HepG2 (cell line): ENCODE measurements at regions not wholly inside any gene's neighbourhood (a gene's known extent, or its start where the extent isn't known, plus 50 kb on each side); places are given as distances from the start of the nearest gene placed in this dataset.

ENCODE experiments used
- ATRX ChIP-seq: sonication (generic); formaldehyde crosslinking; IDR thresholded peaks from 2 replicates; pipeline ENCODE4 v1.4.0; 2020; ENCODE audit warnings: missing genetic modification reagents, borderline replicate concordance
- CHCHD3 ChIP-seq: sonication (generic); formaldehyde crosslinking; IDR thresholded peaks from 2 replicates; pipeline ENCODE4 v1.8.0; 2022; ENCODE audit warnings: mild to moderate bottlenecking, missing genetic modification reagents, moderate library complexity
- CTCF ChIP-seq: sonication (generic); formaldehyde crosslinking; IDR thresholded peaks from 2 replicates; pipeline ENCODE4 v1.5.0; 2020; ENCODE audit warnings: mild to moderate bottlenecking, missing genetic modification reagents, moderate library complexity
- E2F1 ChIP-seq: sonication (generic); formaldehyde crosslinking; IDR thresholded peaks from 2 replicates; pipeline ENCODE4 v1.5.0; 2020; ENCODE audit warnings: missing genetic modification reagents
- ETV5 ChIP-seq: IDR thresholded peaks from 2 replicates; pipeline ENCODE4 v1.6.1; 2018; ENCODE audit warnings: missing biosample characterization, missing genetic modification reagents, inconsistent platforms, borderline replicate concordance
- FOXA1 ChIP-seq, 2 experiments: fragments of 450-650 bp in 1 of 2; sonication (generic) in 1 of 2; formaldehyde crosslinking in 1 of 2; IDR thresholded peaks; 2 replicates each; pipeline versions ENCODE4 v1.4.0 to v1.6.1; 2016 to 2020; ENCODE audit warnings: missing genetic modification reagents in 1 of 2
- GTF2F1 ChIP-seq: fragments of 150-350 bp; IDR thresholded peaks from 2 replicates; pipeline ENCODE4 v1.6.1; 2014; ENCODE audit warnings: low read length
- KAT2B ChIP-seq: fragments of 150-350 bp; IDR thresholded peaks from 2 replicates; pipeline ENCODE4 v1.6.1; 2014; ENCODE audit warnings: low read depth, low read length, borderline replicate concordance
- KDM5A ChIP-seq: fragments of 200-600 bp; sonication (generic); IDR thresholded peaks from 2 replicates; pipeline ENCODE4 v1.7.0; 2018; ENCODE audit warnings: antibody characterized with exemption, mild to moderate bottlenecking, low read length, borderline replicate concordance
- KLF11 ChIP-seq: IDR thresholded peaks from 2 replicates; pipeline ENCODE4 v1.6.1; 2016; ENCODE audit warnings: missing compliant biosample characterization
- MBNL3 ChIP-seq: fragments of 250-450 bp; sonication (Bioruptor Pico); conservative IDR thresholded peaks from 2 replicates; pipeline ENCODE4 v1.8.0; 2022; ENCODE audit warnings: mild to moderate bottlenecking, inconsistent platforms
- NCOA5 ChIP-seq: sonication (generic); formaldehyde crosslinking; IDR thresholded peaks from 2 replicates; pipeline ENCODE4 v1.4.0; 2020; ENCODE audit warnings: missing genetic modification reagents
- PPARG ChIP-seq: conservative IDR thresholded peaks from 2 replicates; pipeline ENCODE4 v1.6.1; 2016; ENCODE audit warnings: missing biosample characterization, missing genetic modification reagents
- REXO4 ChIP-seq: sonication (generic); formaldehyde crosslinking; IDR thresholded peaks from 2 replicates; pipeline ENCODE4 v1.8.0; 2022; ENCODE audit warnings: missing genetic modification reagents, mild to moderate bottlenecking, borderline replicate concordance
- RORA ChIP-seq: sonication (generic); formaldehyde crosslinking; IDR thresholded peaks from 2 replicates; pipeline ENCODE4 v1.5.0; 2020; ENCODE audit warnings: mild to moderate bottlenecking, missing genetic modification reagents, moderate library complexity
- SOX6 ChIP-seq, 2 experiments: fragments of 450-650 bp in 1 of 2; sonication (generic) in 1 of 2; formaldehyde crosslinking in 1 of 2; IDR thresholded peaks; 2 replicates each; pipeline versions ENCODE4 v1.4.0 to v1.6.1; 2017 to 2020; ENCODE audit warnings: antibody characterized with exemption in 1 of 2, mild to moderate bottlenecking in 1 of 2, missing genetic modification reagents in 1 of 2
- TFDP1 ChIP-seq: IDR thresholded peaks from 2 replicates; pipeline ENCODE4 v1.6.1; 2016; ENCODE audit warnings: missing compliant biosample characterization, missing genetic modification reagents, borderline replicate concordance
- ZFP37 ChIP-seq: sonication (generic); formaldehyde crosslinking; IDR thresholded peaks from 2 replicates; pipeline ENCODE4 v1.4.0; 2020; ENCODE audit warnings: missing genetic modification reagents, borderline replicate concordance
- ZFP62 ChIP-seq: sonication (generic); formaldehyde crosslinking; IDR thresholded peaks from 2 replicates; pipeline ENCODE4 v1.4.0; 2020; ENCODE audit warnings: missing genetic modification reagents
- ZKSCAN8 ChIP-seq: IDR thresholded peaks from 2 replicates; pipeline ENCODE4 v1.6.1; 2016; ENCODE audit warnings: borderline replicate concordance, missing genetic modification reagents, missing compliant biosample characterization
- ZNF235 ChIP-seq: sonication (generic); formaldehyde crosslinking; IDR thresholded peaks from 2 replicates; pipeline ENCODE4 v1.8.1; 2023; ENCODE audit warnings: mild to moderate bottlenecking, missing genetic modification reagents, borderline replicate concordance
- ZNF274 ChIP-seq: sonication (generic); formaldehyde crosslinking; IDR thresholded peaks from 2 replicates; pipeline ENCODE4 v1.5.1; 2020; ENCODE audit warnings: mild to moderate bottlenecking, missing genetic modification reagents
- ZNF549 ChIP-seq: sonication (generic); formaldehyde crosslinking; IDR thresholded peaks from 2 replicates; pipeline ENCODE4 v1.5.0; 2020; ENCODE audit warnings: missing genetic modification reagents
- ZNF557 ChIP-seq: sonication (generic); formaldehyde crosslinking; IDR thresholded peaks from 2 replicates; pipeline ENCODE4 v1.4.0; 2020; ENCODE audit warnings: missing genetic modification reagents
- ZNF577 ChIP-seq: sonication (generic); formaldehyde crosslinking; IDR thresholded peaks from 2 replicates; pipeline ENCODE4 v1.4.0; 2020; ENCODE audit warnings: mild to moderate bottlenecking, low read depth, missing genetic modification reagents, borderline replicate concordance
- ZNF816 ChIP-seq: sonication (generic); formaldehyde crosslinking; IDR thresholded peaks from 2 replicates; pipeline ENCODE4 v1.8.0; 2022; ENCODE audit warnings: missing genetic modification reagents, mild to moderate bottlenecking, borderline replicate concordance
- ZNF850 ChIP-seq: sonication (generic); formaldehyde crosslinking; conservative IDR thresholded peaks from 2 replicates; pipeline ENCODE4 v1.9.0; 2021; ENCODE audit warnings: mild to moderate bottlenecking, missing genetic modification reagents

- TF ChIP-seq PPARG (CRISPR knock-in tag) (peak; percentile 95), TFDP1 (CRISPR knock-in tag) (peak; percentile 60; the same call in 1 of the 2 replicates), GTF2F1 (no peak), KLF11 (CRISPR knock-in tag) (peak; percentile 25; the same call in 1 of the 2 replicates), CHCHD3 (no peak), ZNF816 (CRISPR knock-in tag) (peak; percentile 88; the same call in 1 of the 2 replicates), REXO4 (no peak), ZFP62 (CRISPR knock-in tag) (0 out of 2 replicates have a peak, but pooled peaks have one; percentile 61), RORA (CRISPR knock-in tag) (no peak), ETV5 (CRISPR knock-in tag) (peak; percentile 94), MBNL3 (no peak), CTCF (CRISPR knock-in tag) (peak; percentile 15), ZFP37 (CRISPR knock-in tag) (peak; percentile 29; the same call in 1 of the 2 replicates), ZNF557 (CRISPR knock-in tag) (peak; percentile 63; the same call in 1 of the 2 replicates), ZNF577 (CRISPR knock-in tag) (no peak), ZKSCAN8 (CRISPR knock-in tag) (peak; percentile 55; the same call in 1 of the 2 replicates), KDM5A (no peak), E2F1 (peak; percentile 82), NCOA5 (0 out of 2 replicates have a peak, but pooled peaks have one; percentile 15), ATRX (CRISPR knock-in tag) (no peak), KAT2B (no peak), SOX6 (IDR thresholded peaks at IDR 0.05) (no peak), SOX6 (CRISPR knock-in tag; IDR thresholded peaks at IDR 0.05) (peak; percentile 97), ZNF850 (CRISPR knock-in tag) (no peak), ZNF549 (CRISPR knock-in tag) (0 out of 2 replicates have a peak, but pooled peaks have one; percentile 39), ZNF235 (CRISPR knock-in tag) (peak; percentile 51; the same call in 1 of the 2 replicates), ZNF274 (CRISPR knock-in tag) (peak; percentile 87; the same call in 1 of the 2 replicates), FOXA1 (IDR thresholded peaks at IDR 0.05) (no peak), FOXA1 (CRISPR knock-in tag; IDR thresholded peaks at IDR 0.05) (peak; percentile 89)
Measured at GRCh38 chr20:50455656-50456451, 54.3 kb upstream of the PTPN1 start (continued).
